GM12872 (cell line): ENCODE measurements at regions not wholly inside any gene's neighbourhood (a gene's known extent, or its start where the extent isn't known, plus 50 kb on each side); places are given as distances from the start of the nearest gene placed in this dataset.

Experiments used
- CTCF ChIP-seq: IDR thresholded peaks from 3 replicates; pipeline ENCODE4 v1.5.1; 2011; ENCODE audit warnings: low read depth, mild to moderate bottlenecking, low read length, moderate library complexity; ENCODE audit not compliant: insufficient read depth

DNA sequence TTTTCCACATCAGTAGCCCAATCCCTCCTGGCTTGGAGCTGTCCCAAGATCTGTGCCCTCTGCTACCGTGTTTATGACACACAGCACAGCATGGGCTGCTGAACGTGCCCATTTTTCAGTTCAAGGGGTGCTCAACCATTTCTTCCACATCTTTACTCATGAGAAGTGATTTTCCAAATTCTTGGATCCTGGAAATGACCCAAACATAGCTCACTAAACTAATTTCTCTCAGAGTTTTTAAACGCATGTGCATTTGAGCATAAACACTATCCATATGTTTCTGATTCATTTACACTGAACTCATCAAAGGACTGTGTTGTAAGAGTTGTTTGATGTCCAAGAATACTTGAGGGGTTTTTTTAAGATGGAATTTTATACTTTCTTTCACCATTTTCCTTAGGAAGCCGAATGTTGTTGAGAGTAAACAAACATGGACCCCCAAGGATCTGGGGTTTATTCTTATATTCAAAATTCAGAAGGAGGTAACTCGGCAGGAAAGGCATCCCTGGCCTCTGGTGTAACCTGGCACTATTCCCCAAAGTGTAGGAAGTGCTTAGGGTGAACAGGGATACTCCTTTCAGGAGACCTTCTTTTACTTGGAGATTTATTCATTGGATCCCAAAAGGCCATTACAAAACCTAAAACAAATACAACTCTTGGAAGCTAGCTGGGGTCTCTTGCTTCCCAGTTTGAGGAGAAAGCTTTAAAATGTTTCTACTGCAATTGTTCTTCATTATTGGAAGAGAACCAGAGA lies 215.0 kb downstream of the BMP4 start:
- no peak for TF ChIP-seq CTCF

- no peak for TF ChIP-seq CTCF
These were observed 216.1 kb downstream of the BMP4 start for GRCh38 chr14:53740570-53740969.

GRCh38 chr14:53735916-53736315 lies 220.7 kb downstream of the BMP4 start:
- TF ChIP-seq CTCF, result no peak

GRCh38 chr14:53723221-53723620 lies 233.4 kb downstream of the BMP4 start:
- TF ChIP-seq CTCF, result no peak

DNA sequence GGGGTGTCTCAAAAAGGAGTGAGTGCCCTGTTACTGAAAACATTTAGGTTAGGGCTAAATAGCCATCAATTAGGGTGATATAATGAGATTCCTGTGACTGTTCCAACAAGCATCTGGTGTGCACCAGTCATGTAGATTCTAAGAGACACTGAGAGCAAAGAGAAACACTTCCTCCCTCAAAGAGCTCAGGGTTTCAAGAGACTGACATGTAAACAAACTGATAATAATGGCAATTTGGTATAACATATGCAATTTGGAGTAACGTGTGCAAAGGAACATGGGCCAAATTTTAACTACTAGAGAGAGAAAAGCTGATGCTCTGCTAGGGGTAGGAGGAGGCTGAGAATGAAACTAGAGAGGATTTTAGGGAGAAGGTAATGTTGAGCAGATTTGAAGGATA lies 237.1 kb downstream of the BMP4 start:
- TF ChIP-seq CTCF, result no peak

GRCh38 chr14:53716578-53716977 lies 240.0 kb downstream of the BMP4 start:
- no peak for TF ChIP-seq CTCF

DNA sequence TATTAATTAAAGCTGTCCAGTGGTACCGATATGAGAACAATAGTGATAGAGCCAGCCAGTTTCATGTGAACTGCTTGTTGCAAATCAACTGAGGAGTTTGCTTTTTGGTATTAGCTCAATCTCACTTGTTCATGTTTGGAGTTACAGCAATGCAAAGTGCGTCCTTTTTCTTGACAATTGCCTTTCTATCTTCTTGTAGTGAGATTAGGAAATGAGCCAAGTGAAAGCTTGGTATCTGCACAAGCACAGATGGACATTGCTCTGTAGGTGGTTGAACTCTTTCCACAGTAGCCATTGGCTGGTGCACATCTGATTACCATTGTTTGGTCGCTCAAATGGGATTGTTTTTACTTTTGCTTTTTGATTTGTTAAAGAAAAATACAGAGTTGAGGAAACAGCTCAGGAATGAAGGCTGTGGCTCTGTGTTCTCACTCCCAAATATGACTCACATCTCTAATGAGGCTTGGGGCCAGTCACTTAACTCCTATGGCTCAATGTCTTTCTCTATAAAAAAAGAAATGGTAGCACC lies 241.4 kb downstream of the BMP4 start:
- TF ChIP-seq CTCF, result no peak
